ENCODE measurements at regions not wholly inside any gene's neighbourhood (a gene's known extent, or its start where the extent isn't known, plus 50 kb on each side); places are given as distances from the start of the nearest gene placed in this dataset.
"Not testable (repeated sequence)": the region's sequence is repeated elsewhere in the genome, so short reads cannot be mapped to it uniquely, and the experiment has no call there.

DNA sequence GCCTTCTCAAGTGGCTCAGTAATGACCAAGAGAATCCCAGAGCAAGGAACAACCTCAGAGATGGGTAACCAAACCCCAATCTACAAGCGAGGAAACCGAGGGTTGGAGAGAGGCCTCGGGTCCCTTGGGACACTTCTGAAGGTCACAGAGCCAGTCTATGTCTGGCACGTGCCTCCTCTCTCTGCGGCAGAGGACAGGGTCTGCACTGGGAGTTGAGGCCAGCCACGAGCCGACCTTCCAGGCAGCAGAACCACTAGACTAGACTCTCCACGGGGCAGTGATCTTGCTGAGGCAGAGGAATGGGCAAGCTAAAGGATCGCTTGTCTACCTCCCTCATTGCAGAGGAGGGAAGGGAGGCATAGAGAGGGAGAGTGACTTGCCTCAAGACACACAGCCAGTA is 100.6 kb upstream of the SMAD3 start:
- no peaks in the 10 kb centered on the region for H3K27me3 Mint-ChIP-seq (ENCODE audit: low read depth)
- no peaks in the 10 kb centered on the region for H3K9me3 Mint-ChIP-seq
- H3K4me3 Mint-ChIP-seq: no peak overlapping the region
- H3K4me1 Mint-ChIP-seq: peaks cover 7% of the 10 kb centered on the region
- no peaks in the 10 kb centered on the region for H3K36me3 Mint-ChIP-seq (ENCODE audit: low read depth)
- no peak for DNase-seq (ENCODE audit: low read depth, low spot score)
- TF ChIP-seq, protein P1, sequence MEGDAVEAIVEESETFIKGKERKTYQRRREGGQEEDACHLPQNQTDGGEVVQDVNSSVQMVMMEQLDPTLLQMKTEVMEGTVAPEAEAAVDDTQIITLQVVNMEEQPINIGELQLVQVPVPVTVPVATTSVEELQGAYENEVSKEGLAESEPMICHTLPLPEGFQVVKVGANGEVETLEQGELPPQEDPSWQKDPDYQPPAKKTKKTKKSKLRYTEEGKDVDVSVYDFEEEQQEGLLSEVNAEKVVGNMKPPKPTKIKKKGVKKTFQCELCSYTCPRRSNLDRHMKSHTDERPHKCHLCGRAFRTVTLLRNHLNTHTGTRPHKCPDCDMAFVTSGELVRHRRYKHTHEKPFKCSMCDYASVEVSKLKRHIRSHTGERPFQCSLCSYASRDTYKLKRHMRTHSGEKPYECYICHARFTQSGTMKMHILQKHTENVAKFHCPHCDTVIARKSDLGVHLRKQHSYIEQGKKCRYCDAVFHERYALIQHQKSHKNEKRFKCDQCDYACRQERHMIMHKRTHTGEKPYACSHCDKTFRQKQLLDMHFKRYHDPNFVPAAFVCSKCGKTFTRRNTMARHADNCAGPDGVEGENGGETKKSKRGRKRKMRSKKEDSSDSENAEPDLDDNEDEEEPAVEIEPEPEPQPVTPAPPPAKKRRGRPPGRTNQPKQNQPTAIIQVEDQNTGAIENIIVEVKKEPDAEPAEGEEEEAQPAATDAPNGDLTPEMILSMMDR (conservative IDR thresholded peaks at IDR 0.05): no peak
- H3K27ac Mint-ChIP-seq (ENCODE audit: unreplicated experiment): no peak overlapping the region

DNA sequence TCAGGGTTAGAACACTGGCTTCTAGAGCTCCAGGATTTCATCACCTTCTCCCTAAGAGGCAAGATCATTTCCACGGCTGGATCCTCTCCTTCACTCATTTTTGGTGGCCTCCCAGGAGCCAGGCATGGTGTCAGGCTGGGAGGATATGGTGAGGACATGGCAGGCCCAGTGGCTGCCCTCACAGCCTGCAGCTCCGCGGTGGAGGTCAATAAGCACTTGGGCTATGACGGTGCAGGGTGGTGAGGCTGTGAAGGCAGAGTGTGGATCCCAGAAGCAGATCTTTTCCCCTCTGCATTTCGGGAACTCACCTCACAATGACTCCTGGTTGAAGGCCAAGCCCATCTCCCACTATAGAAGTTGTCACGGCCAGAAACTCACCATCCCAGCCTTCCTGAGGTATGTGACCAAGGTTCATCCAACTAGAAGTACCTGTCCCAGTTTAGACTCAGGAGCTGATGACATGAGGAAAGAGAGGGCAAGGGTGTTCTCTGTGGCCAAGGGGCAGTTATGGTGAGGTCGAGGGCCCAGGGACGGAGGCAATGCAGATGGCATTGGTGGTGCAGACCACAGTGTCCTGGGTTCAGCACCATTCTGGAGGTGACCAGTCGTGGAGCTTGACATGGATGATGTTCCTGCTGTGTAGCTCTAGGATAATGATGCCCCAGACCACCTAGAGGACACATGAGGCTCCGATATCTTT is 100.1 kb upstream of the SMAD3 start:
- Mint-ChIP-seq H3K4me1 (peaks cover 1% of the 10 kb centered on the region), H3K9me3 (no peaks in the 10 kb centered on the region), H3K4me3 (no peak overlapping the region), H3K27me3 (ENCODE audit: low read depth) (no peaks in the 10 kb centered on the region), H3K36me3 (ENCODE audit: low read depth) (no peaks in the 10 kb centered on the region), H3K27ac (ENCODE audit: unreplicated experiment) (no peak overlapping the region)
- DNase-seq (ENCODE audit: low read depth, low spot score): no peak
- TF ChIP-seq, protein P1 (conservative IDR thresholded peaks at IDR 0.05): no peak

DNA sequence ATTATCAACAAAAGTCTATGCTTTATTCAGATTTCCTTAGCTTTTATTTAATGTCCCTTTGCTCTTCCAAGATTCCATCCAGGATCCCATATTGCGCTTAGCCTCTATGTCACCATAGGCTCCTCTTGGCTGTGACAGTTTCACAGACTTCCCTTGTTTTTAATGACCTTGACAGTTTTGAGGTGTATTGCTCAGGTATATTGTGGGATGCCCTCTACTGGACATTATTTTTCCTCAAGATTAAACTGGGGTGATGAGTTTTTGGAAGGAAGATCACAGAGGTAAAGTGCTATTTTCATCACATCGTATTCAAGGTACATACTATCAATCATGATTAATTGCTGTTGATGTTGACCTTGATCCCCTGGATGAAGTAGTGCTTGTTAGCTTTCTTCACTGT is 99.1 kb upstream of the SMAD3 start:
- Mint-ChIP-seq H3K27ac (ENCODE audit: unreplicated experiment) (no peak overlapping the region), H3K36me3 (ENCODE audit: low read depth) (no peaks in the 10 kb centered on the region), H3K9me3 (no peaks in the 10 kb centered on the region), H3K4me3 (no peak overlapping the region), H3K27me3 (ENCODE audit: low read depth) (no peaks in the 10 kb centered on the region), H3K4me1 (no peaks in the 10 kb centered on the region)
- TF ChIP-seq, protein P1 (conservative IDR thresholded peaks at IDR 0.05): peak; percentile 34
- DNase-seq (ENCODE audit: low read depth, low spot score): no peak

DNA sequence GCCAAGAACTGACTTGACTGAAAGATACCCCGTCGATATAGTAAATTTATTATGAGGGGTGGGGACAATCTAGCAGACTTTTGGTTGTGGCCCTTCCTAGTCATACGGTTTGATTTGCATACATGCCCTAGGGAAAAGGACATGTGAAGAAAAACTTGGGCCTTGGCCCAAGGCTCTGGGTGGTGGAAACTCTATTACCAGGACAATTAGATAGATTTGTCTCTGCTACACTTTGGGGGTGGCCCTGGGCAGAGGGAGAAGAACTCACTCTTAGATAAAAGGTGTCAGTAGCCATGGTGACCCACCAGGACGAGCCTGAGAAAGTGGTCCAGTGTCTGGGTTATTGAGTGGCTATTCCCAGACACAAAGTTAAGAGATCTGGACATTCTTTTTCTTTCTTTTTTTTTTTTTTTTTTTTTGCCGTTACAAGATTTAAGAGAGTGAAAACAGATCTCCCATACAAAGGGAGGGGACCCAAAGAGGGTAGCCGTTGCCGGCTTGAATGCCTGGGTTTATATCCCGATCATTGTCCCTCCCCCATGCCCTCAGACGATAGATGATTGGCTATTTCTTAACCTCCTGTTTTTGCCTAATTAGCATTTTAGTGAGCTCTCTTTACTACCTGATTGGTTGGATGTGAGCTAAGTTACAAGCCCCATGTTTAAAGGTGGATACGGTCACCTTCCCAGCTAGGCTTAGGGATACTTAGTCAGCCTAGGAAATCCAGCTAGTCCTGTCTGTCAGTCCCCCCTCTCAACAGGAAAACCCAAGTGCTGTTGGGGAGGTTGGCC is 96.4 kb upstream of the SMAD3 start:
- no peak overlapping the region for H3K27ac Mint-ChIP-seq (ENCODE audit: unreplicated experiment)
- TF ChIP-seq, protein P1 (conservative IDR thresholded peaks at IDR 0.05): no peak
- H3K9me3 Mint-ChIP-seq: no peaks in the 10 kb centered on the region
- DNase-seq (ENCODE audit: low read depth, low spot score): no peak
- peaks cover 5% of the 10 kb centered on the region for H3K4me1 Mint-ChIP-seq
- no peaks in the 10 kb centered on the region for H3K36me3 Mint-ChIP-seq (ENCODE audit: low read depth)
- no peaks in the 10 kb centered on the region for H3K27me3 Mint-ChIP-seq (ENCODE audit: low read depth)
- no peak overlapping the region for H3K4me3 Mint-ChIP-seq

DNA sequence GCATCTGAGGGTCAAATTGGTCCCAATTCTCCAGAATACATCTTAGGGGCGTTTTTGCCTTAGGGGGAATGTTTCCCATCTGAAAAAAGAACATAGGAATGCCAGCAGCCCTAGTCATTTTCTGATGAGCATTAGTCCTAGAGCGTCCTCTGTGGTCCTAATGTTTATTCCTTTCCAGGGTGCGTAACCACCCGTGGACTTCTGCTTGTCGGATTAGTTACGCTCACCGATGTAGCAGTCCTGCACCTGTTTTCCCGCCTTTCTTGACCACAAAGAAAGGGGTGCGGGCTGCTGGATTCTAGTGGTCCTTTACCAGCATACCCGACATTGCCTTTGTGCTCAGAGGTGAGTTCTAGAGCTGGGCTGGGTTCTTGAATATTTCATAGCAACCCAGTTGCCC is 91.3 kb upstream of the SMAD3 start:
- not testable (repeated sequence) for DNase-seq (ENCODE audit: low read depth, low spot score); H3K27me3 Mint-ChIP-seq (ENCODE audit: low read depth); H3K4me1 Mint-ChIP-seq

DNA sequence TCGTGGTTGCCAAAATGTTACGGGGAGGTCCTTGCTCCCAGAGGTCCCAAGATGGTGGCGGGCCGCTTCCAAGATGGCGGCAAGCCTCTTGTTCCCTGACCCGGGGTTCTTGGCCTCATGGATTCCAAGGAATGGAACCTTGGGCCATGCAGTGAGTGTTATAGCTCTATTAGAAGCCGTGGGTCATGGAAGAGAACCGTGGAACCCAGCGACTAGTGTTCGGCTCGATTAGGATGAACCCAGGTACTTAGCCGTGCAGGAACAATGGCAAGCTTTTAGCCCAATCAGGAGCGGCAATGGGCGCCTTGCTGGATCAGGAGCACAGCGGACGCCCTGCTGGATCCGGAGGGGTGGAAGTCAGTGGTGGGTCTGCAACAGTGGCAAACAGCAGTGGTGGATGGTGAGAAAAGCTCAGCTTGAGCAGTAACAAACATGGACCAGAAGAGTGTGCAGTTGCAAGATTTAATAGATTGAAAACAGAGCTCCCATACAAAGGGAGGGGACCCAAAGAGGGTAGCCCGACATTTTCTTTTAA is 89.2 kb upstream of the SMAD3 start:
- peaks cover 11% of the 10 kb centered on the region for H3K27me3 Mint-ChIP-seq (ENCODE audit: low read depth)
- H3K36me3 Mint-ChIP-seq (ENCODE audit: low read depth); H3K4me1 Mint-ChIP-seq; H3K4me3 Mint-ChIP-seq; H3K27ac Mint-ChIP-seq (ENCODE audit: unreplicated experiment); DNase-seq (ENCODE audit: low read depth, low spot score); H3K9me3 Mint-ChIP-seq: not testable (repeated sequence)

More for the DNA sequence above, 91.3 kb upstream of the SMAD3 start:
- H3K36me3 Mint-ChIP-seq (ENCODE audit: low read depth); H3K9me3 Mint-ChIP-seq; H3K27ac Mint-ChIP-seq (ENCODE audit: unreplicated experiment); H3K4me3 Mint-ChIP-seq: not testable (repeated sequence)

DNA sequence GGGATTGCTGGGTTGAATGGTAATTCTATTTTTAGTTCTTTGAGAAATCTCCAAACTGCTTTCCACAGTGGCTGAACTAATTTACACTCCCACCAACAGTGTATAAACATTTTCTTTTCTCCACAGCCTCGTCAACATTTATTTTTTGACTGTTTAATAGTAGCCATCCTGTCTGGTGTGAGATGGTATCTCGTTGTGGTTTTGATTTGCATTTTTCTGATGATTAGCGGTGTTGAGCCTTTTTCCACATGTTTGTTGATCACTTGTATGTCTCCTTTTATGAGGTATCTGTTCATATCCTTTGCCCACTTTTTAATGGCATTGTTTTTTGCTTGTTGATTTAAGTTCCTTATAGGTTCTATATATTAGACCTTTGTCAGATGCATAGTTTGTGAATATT is 85.1 kb upstream of the SMAD3 start:
- H3K27ac Mint-ChIP-seq (ENCODE audit: unreplicated experiment); DNase-seq (ENCODE audit: low read depth, low spot score); H3K4me1 Mint-ChIP-seq; H3K4me3 Mint-ChIP-seq; H3K9me3 Mint-ChIP-seq; H3K36me3 Mint-ChIP-seq (ENCODE audit: low read depth): not testable (repeated sequence)
- H3K27me3 Mint-ChIP-seq (ENCODE audit: low read depth): peaks cover 18% of the 10 kb centered on the region

All from neural crest cell (in vitro differentiated cells).